ENCODE measurements at regions not wholly inside any gene's neighbourhood (a gene's known extent, or its start where the extent isn't known, plus 50 kb on each side); places are given as distances from the start of the nearest gene placed in this dataset.
"Not testable (repeated sequence)": the region's sequence is repeated elsewhere in the genome, so short reads cannot be mapped to it uniquely, and the experiment has no call there.

DNA sequence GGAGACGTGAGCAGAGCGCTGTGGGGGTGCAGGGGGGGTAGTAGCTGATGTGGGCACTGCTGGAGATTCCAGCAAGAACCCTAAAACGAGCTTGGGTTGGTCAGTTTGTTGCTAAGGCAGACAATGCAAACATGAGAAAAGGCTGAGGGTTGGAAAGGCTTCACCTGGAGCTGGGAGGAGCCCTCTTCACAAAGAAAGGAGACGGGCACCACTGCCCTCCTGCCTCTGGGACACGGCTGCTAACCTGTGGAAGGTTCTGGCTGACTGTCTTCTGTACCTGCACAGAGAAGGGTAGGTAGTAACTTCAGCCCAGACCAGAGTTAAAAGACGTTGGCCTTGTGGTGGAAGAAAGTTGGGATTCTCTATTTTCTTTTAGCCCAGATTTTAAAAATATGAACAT is 108.7 kb downstream of the SUCLA2 start:
- no peak for DNase-seq (ENCODE audit: low read depth)

DNA sequence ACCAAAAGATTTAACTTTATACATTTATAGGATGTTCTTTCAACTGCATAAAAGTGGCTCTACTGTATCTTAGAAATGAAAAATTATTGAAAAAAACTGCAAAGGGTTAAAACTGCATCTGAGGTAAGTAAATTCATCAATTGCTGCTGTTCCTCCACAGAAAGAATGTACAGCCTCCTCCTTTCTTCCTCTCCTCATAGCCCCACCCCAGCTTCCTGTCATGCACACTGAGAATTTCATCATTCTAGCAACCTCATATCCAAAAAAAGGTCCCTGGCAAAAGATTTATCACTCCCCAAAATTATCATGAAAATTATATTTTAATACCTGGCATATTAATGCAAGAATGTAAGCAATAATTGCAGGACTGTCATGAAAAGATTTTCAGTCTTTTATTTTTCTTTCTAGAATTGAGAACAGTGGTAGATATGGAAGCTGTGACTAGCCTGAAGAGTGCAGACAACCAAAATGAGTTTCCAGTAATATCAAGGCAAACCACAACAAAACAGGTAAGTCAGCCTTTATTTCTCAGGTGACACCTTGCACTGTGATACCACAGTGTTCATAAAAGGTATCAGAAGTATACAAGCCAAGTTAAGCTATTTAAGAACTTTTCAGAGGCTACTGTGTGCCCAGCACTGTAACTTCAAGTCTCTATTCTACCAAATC is 110.8 kb downstream of the SUCLA2 start:
- no peak for DNase-seq (ENCODE audit: low read depth)

DNA sequence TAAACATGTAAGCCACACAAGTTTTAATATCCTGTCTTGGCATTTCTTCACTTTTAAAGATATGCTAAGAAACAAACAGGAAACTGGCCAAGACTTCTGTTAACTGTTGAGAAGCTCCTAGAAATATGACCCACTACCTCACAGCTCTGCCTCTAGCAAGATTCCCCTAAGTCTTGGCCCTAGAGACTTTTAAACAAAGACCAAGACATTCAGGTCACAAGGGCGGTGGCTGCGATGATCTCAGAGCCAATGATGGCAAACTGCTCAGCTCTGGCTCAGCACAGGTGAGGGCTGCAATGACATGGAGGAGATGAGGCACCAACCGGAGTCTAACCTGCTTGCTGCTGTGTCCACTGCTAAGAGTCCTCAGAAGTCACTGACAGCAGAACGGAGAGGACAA is 114.8 kb downstream of the SUCLA2 start:
- no peak for DNase-seq (ENCODE audit: low read depth)

DNA sequence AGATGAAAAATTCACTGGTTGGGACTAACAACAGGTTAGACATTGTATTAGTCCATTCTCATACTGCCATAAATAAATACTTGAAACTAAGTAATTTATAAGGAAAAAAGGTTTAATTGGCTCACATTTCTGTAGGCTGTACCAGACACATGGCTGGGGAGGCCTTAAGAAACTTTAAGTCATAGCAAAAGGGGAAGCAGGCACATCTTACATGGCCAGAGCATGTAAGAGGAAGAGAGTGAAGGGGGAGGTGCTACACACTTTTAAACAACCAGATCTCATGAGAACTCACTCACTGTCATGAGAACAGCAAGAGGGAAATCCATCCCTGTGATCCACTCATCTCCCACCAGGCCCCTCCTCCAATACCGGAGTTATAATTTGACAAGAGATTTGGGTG is 125.9 kb downstream of the SUCLA2 start:
- no peak for DNase-seq (ENCODE audit: low read depth)

DNA sequence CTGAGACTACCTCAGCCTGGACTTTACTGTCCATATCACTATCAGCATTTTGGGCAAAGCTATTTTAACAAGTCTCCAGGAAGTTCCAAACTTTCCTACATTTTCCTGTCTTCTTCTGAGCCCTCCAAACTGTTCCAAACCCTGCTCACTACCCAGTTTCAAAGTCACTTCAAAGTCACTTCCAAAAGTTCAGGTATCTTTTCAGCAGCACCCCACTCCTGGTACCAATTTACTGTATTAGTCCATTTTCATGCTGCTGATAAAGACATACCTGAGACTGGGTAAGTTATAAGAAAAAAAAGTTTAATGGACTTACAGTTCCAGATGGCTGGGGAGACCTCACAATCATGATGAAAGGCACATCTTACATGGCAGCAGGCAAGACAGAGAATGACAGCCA is 127.1 kb downstream of the SUCLA2 start:
- not testable (repeated sequence) for DNase-seq (ENCODE audit: low read depth)

DNA sequence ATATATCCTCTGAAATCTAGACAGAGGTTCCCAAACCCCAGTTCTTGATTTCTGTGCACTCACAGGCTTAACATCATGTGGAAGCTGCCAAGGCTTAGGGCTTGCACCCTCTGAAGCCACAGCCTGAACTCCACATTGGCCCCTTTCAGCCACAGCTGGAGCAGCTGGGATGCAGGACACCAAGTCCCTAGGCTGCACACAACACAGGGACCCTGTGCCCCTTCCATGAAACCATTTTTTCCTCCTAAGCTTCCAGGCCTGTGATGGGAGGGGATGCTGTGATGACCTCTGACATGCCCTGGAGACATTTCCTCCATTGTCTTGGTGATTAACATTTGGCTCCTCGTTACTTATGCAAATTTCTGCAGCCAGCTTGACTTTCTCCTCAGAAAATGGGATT is 127.8 kb downstream of the SUCLA2 start:
- not testable (repeated sequence) for DNase-seq (ENCODE audit: low read depth)

DNA sequence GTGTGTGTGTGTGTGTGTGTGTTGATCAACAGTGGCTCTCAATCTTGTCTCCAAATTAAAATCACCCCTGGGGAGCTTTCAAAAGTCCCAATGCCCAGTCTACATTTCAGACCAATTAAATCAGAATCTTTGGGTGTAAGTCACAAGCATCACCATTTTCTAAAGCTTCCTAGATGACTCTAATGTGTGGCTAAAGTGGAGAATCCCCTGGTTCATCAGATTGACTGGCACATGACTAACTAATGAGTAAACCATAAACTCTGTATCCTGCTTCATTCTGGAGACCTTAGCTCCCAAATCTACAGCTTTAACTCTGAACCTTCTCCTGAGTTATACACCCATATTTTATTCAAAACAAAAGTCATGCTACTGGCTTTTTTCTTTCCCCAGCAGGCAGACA is 131.3 kb downstream of the SUCLA2 start:
- no peak for DNase-seq (ENCODE audit: low read depth)

DNA sequence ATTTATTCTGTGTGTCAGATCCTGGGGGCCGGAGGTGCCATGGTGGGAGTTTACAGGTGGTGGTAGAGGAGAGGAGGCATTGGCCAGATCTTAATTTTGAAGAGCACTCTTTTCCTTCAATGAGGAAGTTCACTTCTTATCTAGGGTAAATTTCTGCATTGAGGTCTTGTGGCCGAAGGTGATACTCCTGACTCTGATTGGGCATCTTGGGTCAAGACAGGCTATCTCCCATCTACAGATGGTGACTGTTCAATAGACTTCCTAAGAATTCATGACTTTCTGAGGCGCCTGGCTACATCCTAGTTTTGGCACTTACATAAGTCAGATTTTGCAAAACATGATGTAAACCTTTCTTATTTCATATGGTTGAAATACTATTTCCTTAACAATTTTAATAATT is 135.2 kb downstream of the SUCLA2 start:
- DNase-seq (ENCODE audit: low read depth), result no peak

DNA sequence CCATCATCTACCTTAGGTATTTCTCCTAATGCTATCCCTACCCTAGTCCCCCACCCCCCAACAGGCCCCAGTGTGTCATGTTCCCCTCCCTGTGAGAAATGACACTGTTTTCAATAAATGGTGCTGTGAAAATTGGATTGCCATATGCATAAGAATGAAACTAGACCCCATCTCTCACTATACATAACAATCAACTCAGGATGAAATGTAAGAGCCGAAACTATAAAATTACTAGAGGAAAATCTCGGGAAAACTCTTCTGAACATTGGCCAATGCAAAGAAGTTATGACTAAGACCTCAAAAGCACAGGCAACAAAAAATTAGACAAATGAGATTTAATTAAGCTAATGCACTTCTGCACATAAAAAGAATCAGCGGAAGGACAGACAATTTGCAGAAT is 138.2 kb downstream of the SUCLA2 start:
- no peak for DNase-seq (ENCODE audit: low read depth)

DNA sequence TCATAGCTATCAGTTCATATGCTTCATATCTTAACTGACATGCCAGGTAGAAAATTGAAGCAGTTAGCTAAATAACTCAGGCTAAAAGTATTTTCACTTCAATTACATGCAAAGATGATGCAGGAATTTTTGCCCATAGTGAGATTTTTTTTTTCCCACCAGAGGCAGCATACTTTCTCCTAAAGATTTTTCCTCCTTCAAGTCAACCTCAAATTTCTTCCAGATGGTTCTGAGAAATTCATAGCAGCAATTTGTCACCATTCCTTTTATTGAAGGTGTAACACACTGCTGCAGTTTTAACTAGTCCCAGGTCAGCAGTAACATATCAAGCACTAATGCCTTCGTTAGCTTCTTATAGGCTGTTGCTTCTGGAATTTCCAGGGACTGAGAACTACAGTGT is 141.9 kb downstream of the SUCLA2 start:
- no peak for DNase-seq (ENCODE audit: low read depth)

DNA sequence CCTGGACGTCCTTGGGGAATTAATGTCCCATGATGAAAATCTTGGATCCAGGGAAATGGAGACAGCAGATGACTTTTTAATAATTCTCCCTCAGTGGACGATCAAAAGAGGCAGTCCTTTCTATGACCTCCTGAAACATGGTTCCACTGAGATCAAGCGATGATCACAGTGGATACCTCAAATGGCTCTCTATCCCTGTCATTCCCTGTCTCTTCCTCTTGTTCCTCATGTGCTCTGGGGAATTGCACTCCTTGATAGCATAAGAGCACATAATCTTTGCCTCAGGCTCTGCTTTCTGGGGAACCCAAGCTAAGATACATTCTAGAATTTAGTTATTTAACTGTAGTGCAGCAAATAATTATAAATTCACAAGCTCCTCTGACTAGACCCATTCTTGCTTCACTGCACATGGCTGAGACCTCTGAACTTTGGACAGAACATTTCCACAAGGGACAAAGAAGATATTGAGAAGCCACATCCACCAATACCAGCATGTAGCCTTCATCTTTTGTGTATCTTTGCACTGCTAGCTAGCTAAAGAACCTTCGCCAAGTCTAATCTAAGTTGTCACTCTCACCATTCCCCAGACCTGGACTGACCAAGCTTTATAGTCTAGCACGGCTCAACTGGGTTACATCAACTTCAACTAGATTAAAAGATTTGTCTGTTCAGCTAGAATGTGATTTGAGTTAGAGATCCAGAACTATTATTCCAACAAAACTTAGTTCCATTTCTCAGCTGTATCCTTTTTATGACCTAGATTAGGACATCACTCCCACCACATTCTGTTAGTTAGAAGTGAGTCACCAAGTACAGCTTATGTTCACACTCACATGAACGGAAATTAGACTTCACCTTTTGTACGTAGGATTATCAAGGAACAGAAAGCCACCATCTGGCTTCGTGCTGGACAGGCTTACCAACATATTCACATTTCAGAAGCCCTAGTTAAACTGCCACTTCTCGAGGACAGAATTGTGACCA is 142.7 kb downstream of the SUCLA2 start:
- DNase-seq (ENCODE audit: low read depth), result peak; percentile 26

DNA sequence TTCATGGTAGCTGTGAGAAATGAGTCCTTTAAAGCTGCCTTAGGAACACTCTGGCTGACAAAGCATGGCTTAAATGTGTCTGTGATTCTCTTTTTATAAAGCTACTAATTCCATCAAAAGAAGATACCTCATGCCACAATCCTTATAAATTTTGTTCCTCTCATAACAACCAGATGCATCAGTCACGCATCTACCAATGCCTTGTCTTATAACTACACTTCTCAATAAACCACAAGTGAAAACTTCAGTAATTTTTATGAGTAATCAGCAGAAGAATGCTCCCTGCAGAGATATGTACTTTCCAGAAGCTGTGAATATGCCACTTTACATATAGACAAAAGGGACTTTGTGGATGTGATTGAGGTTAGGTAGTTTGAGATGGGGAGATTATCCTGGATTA is 147.8 kb downstream of the SUCLA2 start:
- DNase-seq (ENCODE audit: low read depth), result no peak

DNA sequence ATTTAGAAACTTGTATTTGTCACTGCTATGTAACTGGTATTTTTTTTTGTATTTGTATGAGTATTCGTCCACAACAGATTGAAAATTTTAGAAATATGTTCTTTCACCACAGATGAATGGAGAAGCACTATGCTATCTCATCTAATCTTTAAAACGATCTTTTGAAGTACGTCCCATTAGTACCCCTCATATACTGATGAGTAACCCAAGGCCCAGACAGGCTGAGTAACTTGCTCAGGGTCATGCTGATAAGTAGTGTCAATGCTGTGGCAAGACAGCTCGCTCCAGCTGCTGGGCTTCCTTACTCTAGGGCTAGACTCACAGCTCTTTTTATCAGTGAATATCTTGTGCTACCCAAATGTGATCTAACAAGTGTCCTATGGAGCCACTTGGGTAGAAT is 154.2 kb downstream of the SUCLA2 start:
- no peak for DNase-seq (ENCODE audit: low read depth)

DNA sequence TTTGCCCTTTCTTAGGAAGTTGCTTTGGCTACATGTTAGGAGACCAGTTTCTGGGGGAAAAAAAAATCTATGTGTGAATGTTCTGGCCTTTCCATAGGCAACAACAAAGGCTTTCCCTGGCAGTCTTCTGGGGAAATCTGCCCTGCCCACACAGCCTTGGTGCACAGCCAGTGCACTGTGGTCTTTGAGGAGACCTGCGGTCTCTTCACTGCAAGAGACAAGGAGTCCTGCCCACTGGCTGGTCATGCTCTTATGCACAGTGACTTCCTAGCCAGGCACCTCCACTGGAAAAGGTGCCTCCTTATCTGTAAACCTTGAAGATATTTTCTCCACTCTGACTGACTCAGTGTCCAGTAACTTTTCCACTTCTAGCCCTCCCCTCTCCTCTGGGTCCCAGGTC is 155.1 kb downstream of the SUCLA2 start:
- no peak for DNase-seq (ENCODE audit: low read depth)

DNA sequence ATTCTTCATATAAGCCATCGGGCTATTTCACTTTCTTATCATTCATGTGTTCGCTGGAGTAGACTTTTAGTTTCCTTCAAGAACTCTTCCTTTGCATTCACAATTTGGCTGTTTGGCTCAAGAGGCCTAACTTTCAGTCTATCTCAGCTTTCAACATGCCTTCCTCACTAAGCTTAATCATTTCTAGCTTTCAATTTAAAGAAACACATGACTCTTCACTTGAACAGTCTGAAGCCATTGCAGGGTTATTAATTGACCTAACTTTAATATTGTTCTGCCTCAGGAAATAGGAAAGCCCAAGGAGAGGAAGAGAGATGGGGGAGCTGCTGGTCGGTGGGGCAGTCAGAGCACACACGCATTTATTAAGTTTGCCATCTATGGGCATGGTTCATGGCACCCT is 158.1 kb downstream of the SUCLA2 start:
- no peak for DNase-seq (ENCODE audit: low read depth)

DNA sequence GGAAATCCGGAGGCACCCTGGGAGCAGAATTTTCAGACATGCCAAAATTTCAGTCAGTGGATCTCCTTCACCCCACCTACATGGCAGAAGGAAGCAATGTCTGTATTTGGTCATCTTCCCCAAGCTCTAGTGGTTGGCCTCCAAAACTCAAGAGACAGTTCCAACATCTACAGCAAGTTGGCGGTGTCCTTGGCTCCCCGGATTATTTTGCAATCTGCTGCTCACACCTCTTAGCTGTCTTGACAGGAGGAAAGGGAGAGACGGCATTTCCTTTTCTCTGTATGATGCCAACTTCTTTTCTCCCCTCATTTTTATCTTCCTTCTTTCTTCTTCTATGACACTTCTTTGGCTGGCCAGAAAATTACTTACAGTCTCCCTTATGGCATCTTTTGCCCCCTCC is 159.9 kb downstream of the SUCLA2 start:
- no peak for DNase-seq (ENCODE audit: low read depth)

DNA sequence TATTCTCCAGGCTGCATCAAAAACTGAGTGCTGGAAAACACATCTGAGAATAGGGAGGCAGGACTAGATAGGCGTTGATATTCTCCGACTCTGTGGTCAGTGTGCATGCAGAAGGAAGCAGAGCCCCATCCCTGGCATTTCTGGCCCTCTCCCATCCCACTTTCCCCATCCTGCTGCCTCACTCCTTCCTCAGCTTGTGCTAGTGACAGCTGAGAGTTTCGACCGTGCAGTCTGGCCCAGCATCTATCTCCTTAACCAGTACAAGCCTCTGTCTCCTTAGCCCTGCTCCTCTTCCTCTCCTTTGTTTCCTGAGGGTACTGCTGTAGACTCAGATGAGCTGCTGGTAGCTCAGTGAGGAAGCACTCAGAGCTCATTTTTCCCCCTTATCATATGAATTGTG is 163.2 kb downstream of the SUCLA2 start:
- no peak for DNase-seq (ENCODE audit: low read depth)

DNA sequence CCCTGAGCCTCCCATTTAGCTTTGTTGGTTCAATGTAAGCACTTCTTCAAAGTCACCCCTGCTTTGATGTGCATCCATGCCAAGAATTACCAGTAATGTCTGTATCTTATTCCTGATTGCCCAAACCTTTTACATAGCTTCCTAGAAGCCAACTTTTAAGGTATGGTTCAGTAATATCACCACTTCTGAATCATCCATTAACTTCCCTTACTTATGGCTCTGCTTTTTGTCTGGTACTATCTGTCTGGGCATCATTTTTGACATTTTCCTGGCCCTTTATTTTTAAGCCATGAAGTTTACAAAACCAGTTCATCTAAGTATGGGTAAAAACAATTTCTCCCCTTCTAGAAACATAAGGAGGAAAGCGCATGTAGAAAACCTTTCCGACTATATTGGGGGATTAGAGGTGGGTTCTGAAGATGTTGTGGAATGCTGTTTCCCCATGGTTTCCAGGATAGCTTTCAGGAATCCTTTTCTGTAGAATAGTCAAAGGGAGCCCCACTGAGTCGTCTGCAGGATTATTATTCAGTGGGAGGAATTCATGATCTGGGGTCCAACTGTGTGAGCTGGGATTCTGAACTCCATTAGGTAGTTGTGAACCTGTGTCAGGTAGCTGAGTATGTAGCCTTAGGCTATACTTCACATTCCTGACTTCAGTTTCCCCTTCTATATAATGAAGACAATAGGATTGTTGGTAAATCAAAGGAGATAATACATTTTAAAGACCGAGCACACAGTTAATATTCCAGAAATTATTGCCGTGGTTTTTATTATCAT is 163.8 kb downstream of the SUCLA2 start:
- DNase-seq (ENCODE audit: low read depth), result no peak

DNA sequence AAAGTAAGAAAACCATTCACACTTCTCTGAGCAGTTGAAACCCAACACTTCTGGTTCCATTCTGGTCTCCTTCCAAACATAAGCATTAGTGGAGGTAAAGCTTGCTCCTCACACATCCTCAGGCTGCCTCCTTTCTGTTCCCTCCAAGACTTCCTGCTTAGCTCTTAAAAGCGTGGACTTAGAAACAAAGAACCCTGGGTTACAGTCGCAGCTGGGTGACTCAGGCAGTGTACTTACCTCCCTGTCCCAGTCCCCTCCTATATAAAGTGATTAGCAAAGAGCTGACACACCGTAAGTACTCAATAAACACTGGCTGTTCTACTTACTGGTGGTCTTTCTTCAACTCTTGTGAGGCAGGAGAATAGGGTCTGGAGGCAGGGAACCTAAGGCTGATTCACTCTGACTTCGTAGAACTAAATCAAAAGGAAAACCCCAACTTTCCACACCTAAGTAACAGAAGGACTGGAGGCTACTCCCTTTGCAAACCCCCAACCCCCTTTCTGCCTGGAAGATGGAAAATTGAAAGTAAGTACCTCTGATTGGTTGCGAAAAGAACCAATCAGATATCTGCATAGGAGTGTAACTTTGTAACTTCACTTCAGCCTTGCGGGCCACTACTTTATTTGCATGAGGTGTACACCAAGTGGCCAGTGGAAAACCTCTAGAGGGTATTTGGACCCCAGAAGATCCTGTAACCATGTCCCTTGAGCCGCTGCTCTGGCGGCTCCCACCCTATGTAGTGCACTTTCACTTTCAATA is 165.4 kb downstream of the SUCLA2 start:
- no peak for DNase-seq (ENCODE audit: low read depth)

DNA sequence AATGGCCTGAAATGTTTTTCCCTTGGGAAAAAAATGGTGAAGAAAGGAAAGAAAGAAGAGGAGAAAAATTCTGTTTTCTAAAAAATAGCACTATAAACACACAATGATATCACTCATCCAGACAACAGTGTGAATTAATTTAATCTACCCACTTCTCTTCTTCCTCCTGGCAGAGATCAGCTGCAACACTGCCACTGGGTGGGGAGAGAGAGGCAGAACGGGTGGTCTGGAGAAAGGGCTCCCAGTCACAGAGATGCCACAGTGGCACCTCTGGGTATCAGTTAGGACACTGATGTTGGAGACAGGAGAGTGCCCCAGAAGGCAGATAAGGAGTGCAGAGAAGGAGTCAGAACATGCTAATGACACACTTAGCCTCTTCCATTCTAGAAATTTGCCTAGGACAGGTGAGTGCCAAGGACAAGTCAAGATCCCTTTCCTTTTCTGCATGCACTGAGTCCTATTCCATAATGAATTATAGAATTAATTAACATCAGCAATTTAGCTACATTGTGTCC is 168.6 kb downstream of the SUCLA2 start:
- no peak for DNase-seq (ENCODE audit: low read depth)

DNA sequence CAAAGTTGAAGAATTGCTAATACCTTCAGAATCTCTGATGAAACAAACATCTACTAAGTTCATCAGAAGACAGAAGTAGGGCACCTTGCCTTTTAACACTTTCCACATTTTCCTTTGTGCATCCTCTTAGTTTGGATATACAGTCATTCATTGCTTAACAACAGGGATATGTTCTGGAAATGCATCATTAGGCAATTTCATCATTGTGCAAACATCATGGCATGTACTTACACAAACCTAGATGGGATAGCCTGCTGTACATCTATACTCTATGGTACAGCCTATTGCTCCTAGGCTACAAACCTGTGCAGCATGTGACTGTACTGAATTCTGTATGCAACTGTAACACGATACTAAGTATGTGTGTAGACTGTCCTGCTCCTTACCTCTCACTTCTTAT is 169.8 kb downstream of the SUCLA2 start:
- no peak for DNase-seq (ENCODE audit: low read depth)

DNA sequence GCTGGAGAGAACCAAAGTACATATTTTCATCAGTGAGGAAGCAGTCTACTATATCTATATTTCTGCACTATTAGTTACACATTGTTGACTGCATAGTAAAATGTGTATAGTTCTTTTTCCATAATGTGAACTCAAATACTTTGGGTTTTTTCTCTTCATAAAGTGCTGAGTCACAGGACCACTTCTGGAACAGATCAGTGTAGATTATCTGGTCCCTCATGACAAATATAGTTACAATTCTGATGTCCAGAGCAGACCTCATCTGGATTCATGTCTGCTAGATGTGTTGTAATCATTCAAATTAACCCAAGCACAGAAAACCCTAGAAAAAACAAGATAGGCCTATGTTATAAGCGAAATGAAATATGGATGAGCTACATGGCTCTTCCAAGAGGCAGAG is 171.4 kb downstream of the SUCLA2 start:
- no peak for DNase-seq (ENCODE audit: low read depth)

Measured in HS-5 (cell line).